ENCODE measurements at regions not wholly inside any gene's neighbourhood (a gene's known extent, or its start where the extent isn't known, plus 50 kb on each side); places are given as distances from the start of the nearest gene placed in this dataset.
A peak's percentile ranks its signal among the peaks of the same experiment; 100 is the strongest.

- intact Hi-C loops (cut with DNase I), result loop anchor here in 1 of 2 donors (10.0 kb wide), 1 partner anchor 75 kb away; no protein-coding TSS in a partner anchor
- 19% methylated on average over 2 of the region's 2 CpGs for WGBS (ENCODE audit: insufficient coverage, low coverage, low lambda C conversion rate, missing lambda C conversion rate)
- ATAC-seq (peak; percentile 75 to 89 (median 80)), DNase-seq (peak in 1 of 3 donors; percentile 59)
- H3K27ac ChIP-seq, result no peak overlapping the region
- H3K27me3 ChIP-seq, result no peaks in the 10 kb centered on the region
- TF ChIP-seq, protein P1, sequence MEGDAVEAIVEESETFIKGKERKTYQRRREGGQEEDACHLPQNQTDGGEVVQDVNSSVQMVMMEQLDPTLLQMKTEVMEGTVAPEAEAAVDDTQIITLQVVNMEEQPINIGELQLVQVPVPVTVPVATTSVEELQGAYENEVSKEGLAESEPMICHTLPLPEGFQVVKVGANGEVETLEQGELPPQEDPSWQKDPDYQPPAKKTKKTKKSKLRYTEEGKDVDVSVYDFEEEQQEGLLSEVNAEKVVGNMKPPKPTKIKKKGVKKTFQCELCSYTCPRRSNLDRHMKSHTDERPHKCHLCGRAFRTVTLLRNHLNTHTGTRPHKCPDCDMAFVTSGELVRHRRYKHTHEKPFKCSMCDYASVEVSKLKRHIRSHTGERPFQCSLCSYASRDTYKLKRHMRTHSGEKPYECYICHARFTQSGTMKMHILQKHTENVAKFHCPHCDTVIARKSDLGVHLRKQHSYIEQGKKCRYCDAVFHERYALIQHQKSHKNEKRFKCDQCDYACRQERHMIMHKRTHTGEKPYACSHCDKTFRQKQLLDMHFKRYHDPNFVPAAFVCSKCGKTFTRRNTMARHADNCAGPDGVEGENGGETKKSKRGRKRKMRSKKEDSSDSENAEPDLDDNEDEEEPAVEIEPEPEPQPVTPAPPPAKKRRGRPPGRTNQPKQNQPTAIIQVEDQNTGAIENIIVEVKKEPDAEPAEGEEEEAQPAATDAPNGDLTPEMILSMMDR (IDR thresholded peaks at IDR 0.05), result no peak
- no peak for TF ChIP-seq POLR2A (IDR thresholded peaks at IDR 0.05)
- H3K9me3 ChIP-seq, result no peaks in the 10 kb centered on the region
- no peaks in the 10 kb centered on the region for H3K36me3 ChIP-seq
- H3K4me3 ChIP-seq, result no peak overlapping the region
- peaks cover 0 to 32% (median 16%) of the 10 kb centered on the region in 4 donors for H3K4me1 ChIP-seq
Measured at GRCh38 chr20:10109641-10110040, 74.9 kb downstream of the ANKEF1 start.

DNA sequence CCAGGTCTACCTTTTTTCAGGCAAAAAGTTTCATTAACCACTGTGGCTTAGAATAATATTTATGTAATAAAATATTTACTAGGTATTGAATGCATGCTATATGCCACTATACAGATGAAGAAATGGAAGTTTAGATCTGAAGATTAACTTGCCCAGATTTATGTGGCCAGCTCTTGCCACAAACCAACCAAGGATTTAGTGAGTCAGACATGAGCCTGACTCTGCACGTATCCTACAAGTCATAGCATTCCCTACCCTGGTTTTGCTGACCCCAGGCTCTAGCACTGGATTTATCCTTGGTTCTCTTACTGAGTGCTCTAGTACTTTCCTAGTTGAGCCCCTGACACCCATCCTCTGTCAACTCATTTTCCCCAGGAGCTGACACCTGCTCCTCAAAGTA, 75.4 kb downstream of the ANKEF1 start:
- Histone ChIP-seq H3K4me3 (no peak overlapping the region), H3K27ac (peak overlapping the region in 1 of 3 donors; percentile 48), H3K9me3 (no peaks in the 10 kb centered on the region), H3K27me3 (no peaks in the 10 kb centered on the region), H3K36me3 (no peaks in the 10 kb centered on the region), H3K4me1 (peaks cover 0 to 32% (median 16%) of the 10 kb centered on the region in 4 donors)
- TF ChIP-seq, protein P1 (IDR thresholded peaks at IDR 0.05), result no peak
- no peak for TF ChIP-seq POLR2A (IDR thresholded peaks at IDR 0.05)
- intact Hi-C loops (cut with DNase I), result loop anchor here in 1 of 2 donors (10.0 kb wide), 1 partner anchor 75 kb away; no protein-coding TSS in a partner anchor
- ATAC-seq, result no peak
- DNase-seq, result no peak
- WGBS (ENCODE audit: insufficient coverage, low coverage, low lambda C conversion rate, missing lambda C conversion rate), result 86% methylated on average over 1 of the region's 1 CpG

GRCh38 chr20:10111139-10111958, 76.6 kb downstream of the ANKEF1 start:
- no peak for TF ChIP-seq POLR2A (IDR thresholded peaks at IDR 0.05)
- TF ChIP-seq, protein P1 (IDR thresholded peaks at IDR 0.05), result no peak
- DNase-seq, result peak; percentile 77 to 83 (median 77)
- intact Hi-C loops (cut with DNase I), result loop anchor here in 1 of 2 donors (10.0 kb wide), 1 partner anchor 73 kb away; no protein-coding TSS in a partner anchor
- no peaks in the 10 kb centered on the region for H3K9me3 ChIP-seq
- WGBS (ENCODE audit: insufficient coverage, low coverage, low lambda C conversion rate, missing lambda C conversion rate), result 18% methylated on average over 3 of the region's 5 CpGs
- H3K36me3 ChIP-seq, result no peaks in the 10 kb centered on the region
- no peaks in the 10 kb centered on the region for H3K27me3 ChIP-seq
- ATAC-seq, result peak; percentile 83 to 94 (median 92)
- no peak overlapping the region for H3K4me3 ChIP-seq
- H3K27ac ChIP-seq, result peak overlapping the region in 2 of 3 donors; percentile 62 to 65
- H3K4me1 ChIP-seq, result peaks cover 0 to 32% (median 16%) of the 10 kb centered on the region in 4 donors

GRCh38 chr20:10111959-10112250, 77.1 kb downstream of the ANKEF1 start:
- intact Hi-C loops (cut with DNase I), result loop anchor here in 1 of 2 donors (10.0 kb wide), 1 partner anchor 73 kb away; no protein-coding TSS in a partner anchor
- H3K9me3 ChIP-seq, result no peaks in the 10 kb centered on the region
- TF ChIP-seq, protein P1 (IDR thresholded peaks at IDR 0.05), result no peak
- TF ChIP-seq POLR2A (IDR thresholded peaks at IDR 0.05), result no peak
- peaks cover 0 to 32% (median 16%) of the 10 kb centered on the region in 4 donors for H3K4me1 ChIP-seq
- no peak for ATAC-seq
- H3K4me3 ChIP-seq, result no peak overlapping the region
- H3K36me3 ChIP-seq, result no peaks in the 10 kb centered on the region
- H3K27me3 ChIP-seq, result no peaks in the 10 kb centered on the region
- peak overlapping the region in 2 of 3 donors; percentile 62 to 65 for H3K27ac ChIP-seq
- DNase-seq, result no peak

Data from right lobe of liver (tissue), 6 donors.